Activated CD8-positive, alpha-beta T cell treated with anti-CD3 and anti-CD28 coated beads, Interleukin-2, amount 10 ng/mL, durations not matched to agents 7 days and 5 days (primary cell): ENCODE measurements at regions not wholly inside any gene's neighbourhood (a gene's known extent, or its start where the extent isn't known, plus 50 kb on each side); places are given as distances from the start of the nearest gene placed in this dataset.

ENCODE experiments used
- ATAC-seq: fragments of 150-1000 bp; cut with Tn5 transposase; one replicate; pipeline ENCODE4 v1.10.0; 2021; ENCODE audit warnings: moderate library complexity
- CTCF ChIA-PET: fragments of 350-600 bp; sonication (Branson Sonifier 250); formaldehyde crosslinking; loops from one replicate; lab custom pipeline; 2021; ENCODE audit warnings: antibody characterized with exemption; lab: Charles Lee
- POLR2A ChIA-PET: fragments of 350-600 bp; sonication (Branson Sonifier 250); formaldehyde crosslinking; loops from one replicate; lab custom pipeline; 2021; ENCODE audit warnings: antibody characterized with exemption; lab: Charles Lee
- DNase-seq: peaks from one replicate; pipeline ENCODE4 v3.0.0-alpha.2; 2020
- H3K27ac Mint-ChIP-seq: one replicate; pipeline ENCODE4 v1.8.0; 2021; ENCODE audit warnings: mild to moderate bottlenecking, mixed read lengths
- H3K27me3 Mint-ChIP-seq: one replicate; pipeline ENCODE4 v1.8.0; 2021; ENCODE audit warnings: low read depth, mixed read lengths
- H3K36me3 Mint-ChIP-seq: one replicate; pipeline ENCODE4 v1.8.0; 2021; ENCODE audit warnings: low read depth, mixed read lengths
- H3K4me1 Mint-ChIP-seq: one replicate; pipeline ENCODE4 v1.8.0; 2021; ENCODE audit warnings: low read depth, mixed read lengths
- H3K4me3 Mint-ChIP-seq: one replicate; pipeline ENCODE4 v1.8.0; 2021; ENCODE audit warnings: mild to moderate bottlenecking, mixed read lengths
- H3K9me3 Mint-ChIP-seq: one replicate; pipeline ENCODE4 v1.8.0; 2022; ENCODE audit warnings: mixed read lengths; ENCODE audit not compliant: insufficient read depth

DNA sequence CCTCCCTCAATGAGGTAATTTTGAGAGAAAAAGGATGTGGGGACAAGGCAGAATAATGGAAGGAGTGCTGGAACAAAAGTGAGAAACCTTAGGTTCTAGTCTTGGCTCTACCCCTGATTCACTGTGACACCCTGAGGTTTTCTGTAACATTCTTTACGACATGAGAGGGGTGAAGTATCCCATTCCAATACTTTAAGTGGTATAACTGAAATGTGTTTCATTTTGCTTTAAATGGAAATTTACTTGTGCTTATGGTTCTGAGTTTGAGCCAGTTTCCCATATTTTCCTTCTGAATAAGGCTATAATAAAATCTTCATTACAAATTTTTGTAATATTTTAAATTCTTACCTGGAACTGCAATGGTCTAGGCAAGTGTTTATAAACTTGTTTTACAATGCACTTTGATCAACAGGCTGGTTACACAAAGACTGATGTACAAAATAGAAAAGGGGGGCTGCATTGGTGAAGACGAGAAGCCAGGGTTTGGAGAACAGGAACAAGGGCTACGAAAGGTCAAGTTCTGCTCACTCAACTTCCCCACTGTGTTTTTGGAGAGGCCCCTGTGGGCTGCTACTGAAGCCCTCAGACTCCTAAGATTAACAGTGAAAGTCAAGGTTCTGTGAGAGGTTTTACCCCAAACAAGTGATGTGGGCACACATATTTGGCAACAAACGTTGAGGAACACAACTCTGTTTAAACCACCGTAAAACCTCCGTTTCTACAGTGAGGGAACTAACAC lies 171.9 kb upstream of the ELL2 start:
- Mint-ChIP-seq H3K9me3 (no peaks in the 10 kb centered on the region), H3K27ac (no peak overlapping the region), H3K36me3 (no peaks in the 10 kb centered on the region), H3K4me3 (no peak overlapping the region), H3K27me3 (peaks cover 2% of the 10 kb centered on the region), H3K4me1 (no peaks in the 10 kb centered on the region)
- ChIA-PET CTCF (no interaction called here), POLR2A (no interaction called here)
- DNase-seq: no peak
- no peak for ATAC-seq

DNA sequence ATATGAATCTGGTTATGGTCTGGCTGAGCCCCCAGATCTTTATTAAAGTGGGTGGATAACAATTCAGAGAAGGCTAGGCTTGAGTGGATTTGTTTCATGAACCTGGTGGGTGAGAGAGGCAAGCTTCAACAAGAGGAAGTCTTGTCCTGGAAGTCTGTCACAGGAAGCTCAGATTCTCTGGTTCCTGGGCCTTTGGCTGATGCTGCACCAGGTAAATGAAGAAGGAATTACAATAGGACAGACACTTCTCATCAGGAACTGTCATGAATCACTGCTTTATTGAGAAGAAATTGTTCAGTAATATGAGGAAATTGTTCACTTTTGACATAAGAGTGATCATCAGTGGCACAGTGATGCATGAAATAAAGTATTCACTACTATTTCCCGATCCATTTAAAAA lies 167.6 kb upstream of the ELL2 start:
- H3K27me3 Mint-ChIP-seq: peaks cover 7% of the 10 kb centered on the region
- no peak overlapping the region for H3K4me3 Mint-ChIP-seq
- H3K9me3 Mint-ChIP-seq: no peaks in the 10 kb centered on the region
- H3K36me3 Mint-ChIP-seq: no peaks in the 10 kb centered on the region
- H3K4me1 Mint-ChIP-seq: no peaks in the 10 kb centered on the region
- ATAC-seq: no peak
- ChIA-PET CTCF (no interaction called here), POLR2A (no interaction called here)
- DNase-seq: no peak
- no peak overlapping the region for H3K27ac Mint-ChIP-seq

DNA sequence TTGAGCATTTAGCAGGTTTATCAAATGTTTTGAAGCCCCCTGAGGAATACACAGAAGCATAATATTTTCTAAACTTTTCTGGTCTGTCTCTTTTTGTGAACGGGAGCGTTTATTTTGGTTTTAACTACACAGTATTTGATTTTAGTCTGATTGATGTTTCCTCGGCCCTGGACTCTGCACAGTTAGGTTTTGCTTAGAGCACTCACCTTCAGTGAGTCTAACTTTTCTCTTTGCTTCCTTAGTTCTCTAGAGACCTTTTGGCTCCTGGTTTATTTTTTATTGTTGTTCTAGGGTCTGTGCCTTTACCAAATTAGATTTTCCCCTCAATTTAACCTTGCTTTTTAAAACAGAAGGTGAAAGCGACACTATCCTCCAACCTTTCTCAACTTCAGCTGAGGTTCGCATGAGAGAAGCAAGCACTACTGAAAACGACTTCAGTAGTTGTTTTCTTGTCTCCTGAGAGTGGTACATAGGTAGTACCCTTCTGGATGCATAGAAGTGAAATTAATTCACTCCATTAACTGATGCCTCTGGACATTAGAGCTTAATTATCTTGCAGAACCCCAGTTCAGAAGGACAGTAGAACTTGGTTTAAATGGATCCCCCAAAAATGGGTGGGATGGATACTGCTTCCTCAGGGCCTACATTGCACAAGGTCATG lies 166.7 kb upstream of the ELL2 start:
- POLR2A ChIA-PET: no interaction called here
- Mint-ChIP-seq H3K27ac (no peak overlapping the region), H3K27me3 (peaks cover 9% of the 10 kb centered on the region), H3K4me3 (no peak overlapping the region), H3K4me1 (no peaks in the 10 kb centered on the region), H3K9me3 (no peaks in the 10 kb centered on the region), H3K36me3 (no peaks in the 10 kb centered on the region)
- CTCF ChIA-PET: no interaction called here
- ATAC-seq (no peak), DNase-seq (no peak)

DNA sequence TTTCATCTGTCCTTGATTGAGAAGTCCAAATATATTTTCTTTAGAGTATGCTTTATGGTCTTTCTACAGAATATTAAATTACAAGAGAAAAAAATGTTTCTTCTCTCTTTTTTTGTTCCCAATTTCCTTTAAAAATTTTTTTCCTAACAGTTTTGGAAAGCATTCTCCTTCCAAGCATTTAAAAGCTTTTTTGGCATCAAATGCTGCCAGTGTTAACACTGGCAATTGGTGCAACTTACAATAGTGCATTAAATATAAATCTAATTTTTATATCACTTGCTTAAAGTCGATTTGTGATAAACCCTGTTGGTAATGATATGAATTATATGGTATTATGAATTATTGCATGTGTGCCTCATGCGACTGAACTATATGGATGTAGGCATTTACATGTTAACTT lies 165.9 kb upstream of the ELL2 start:
- no peak overlapping the region for H3K27ac Mint-ChIP-seq
- H3K4me3 Mint-ChIP-seq: no peak overlapping the region
- no peak for DNase-seq
- no peak for ATAC-seq
- CTCF ChIA-PET: no interaction called here
- POLR2A ChIA-PET: no interaction called here
- no peaks in the 10 kb centered on the region for H3K4me1 Mint-ChIP-seq
- peaks cover 9% of the 10 kb centered on the region for H3K27me3 Mint-ChIP-seq
- H3K9me3 Mint-ChIP-seq: no peaks in the 10 kb centered on the region
- no peaks in the 10 kb centered on the region for H3K36me3 Mint-ChIP-seq

DNA sequence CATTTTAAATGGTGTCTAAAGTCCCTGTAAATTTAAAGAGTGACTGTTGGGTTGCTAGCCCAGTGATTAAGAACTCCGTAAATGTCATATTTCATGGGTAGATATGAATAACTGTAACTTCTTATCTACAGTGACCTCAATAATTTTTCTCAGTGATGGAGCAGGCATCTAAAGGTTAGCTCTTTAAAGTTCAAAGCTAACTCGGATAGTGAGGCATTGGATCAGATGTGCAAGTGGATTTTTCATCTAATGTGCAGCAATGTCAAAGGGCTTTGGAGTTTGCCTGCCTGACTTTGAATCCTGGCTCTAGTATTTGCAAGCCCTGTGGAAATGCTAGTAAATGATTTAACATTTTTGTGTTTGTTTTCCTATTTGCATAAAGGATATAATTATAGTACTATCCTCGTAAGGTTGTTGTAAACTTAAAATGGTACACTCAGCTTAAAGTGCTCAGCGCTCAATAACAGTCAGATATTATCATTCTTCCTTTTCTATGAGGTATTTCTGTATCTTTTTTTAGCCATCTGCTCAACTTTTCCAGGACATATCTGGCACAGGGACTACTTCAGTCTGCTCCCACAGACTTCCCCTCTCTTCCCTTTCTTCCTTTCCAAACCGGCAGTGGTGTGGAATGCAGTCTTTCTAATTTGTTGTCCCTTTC lies 163.7 kb upstream of the ELL2 start:
- H3K27me3 Mint-ChIP-seq: peaks cover 9% of the 10 kb centered on the region
- ATAC-seq: no peak
- H3K27ac Mint-ChIP-seq: no peak overlapping the region
- DNase-seq: no peak
- ChIA-PET POLR2A (no interaction called here), CTCF (no interaction called here)
- no peaks in the 10 kb centered on the region for H3K4me1 Mint-ChIP-seq
- H3K9me3 Mint-ChIP-seq: no peaks in the 10 kb centered on the region
- H3K36me3 Mint-ChIP-seq: no peaks in the 10 kb centered on the region
- H3K4me3 Mint-ChIP-seq: no peak overlapping the region

DNA sequence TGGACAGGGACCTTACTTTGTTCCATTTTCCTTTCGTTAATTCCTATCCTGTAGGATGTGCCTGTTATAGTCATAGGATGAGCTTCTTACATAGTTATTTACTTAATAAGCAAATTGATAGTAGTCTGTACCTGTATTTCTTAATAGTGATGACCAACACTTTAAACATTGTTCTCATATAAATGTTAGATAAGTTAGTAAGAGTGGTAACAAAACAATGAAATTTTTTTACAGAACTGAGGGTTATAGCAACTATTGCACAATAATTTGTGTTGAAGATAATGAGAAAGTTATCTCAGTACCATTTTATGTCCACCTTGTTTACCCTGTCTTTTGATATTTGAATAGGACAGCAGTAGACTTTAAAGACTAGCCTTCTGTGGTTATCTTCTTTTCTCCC lies 162.9 kb upstream of the ELL2 start:
- Mint-ChIP-seq H3K4me3 (no peak overlapping the region), H3K9me3 (no peaks in the 10 kb centered on the region), H3K4me1 (no peaks in the 10 kb centered on the region), H3K27ac (no peak overlapping the region), H3K36me3 (no peaks in the 10 kb centered on the region), H3K27me3 (peaks cover 9% of the 10 kb centered on the region)
- ATAC-seq (no peak), DNase-seq (no peak)
- ChIA-PET CTCF (no interaction called here), POLR2A (no interaction called here)

DNA sequence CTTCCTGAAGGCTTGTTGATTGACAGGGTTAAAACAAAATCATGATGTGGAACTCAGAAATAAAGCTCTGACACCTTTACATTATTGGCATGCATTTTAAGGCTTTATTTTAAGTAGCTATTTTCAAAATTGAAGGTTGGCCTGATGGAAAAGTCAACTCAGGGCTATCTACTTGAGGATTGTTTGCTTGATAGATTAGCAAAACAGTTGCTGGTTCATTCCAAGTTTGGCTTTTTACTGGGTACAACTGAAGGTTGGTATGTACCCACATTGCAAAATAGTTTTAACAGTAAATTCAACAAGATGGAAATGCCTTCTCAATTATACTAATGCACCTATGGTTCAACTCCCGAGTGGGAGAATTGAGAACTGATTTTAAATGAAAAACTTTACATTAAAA lies 161.8 kb upstream of the ELL2 start:
- no peak for DNase-seq
- Mint-ChIP-seq H3K36me3 (no peaks in the 10 kb centered on the region), H3K4me1 (no peaks in the 10 kb centered on the region), H3K27me3 (peaks cover 12% of the 10 kb centered on the region), H3K4me3 (no peak overlapping the region), H3K9me3 (no peaks in the 10 kb centered on the region), H3K27ac (no peak overlapping the region)
- ChIA-PET POLR2A (no interaction called here), CTCF (no interaction called here)
- ATAC-seq: no peak

DNA sequence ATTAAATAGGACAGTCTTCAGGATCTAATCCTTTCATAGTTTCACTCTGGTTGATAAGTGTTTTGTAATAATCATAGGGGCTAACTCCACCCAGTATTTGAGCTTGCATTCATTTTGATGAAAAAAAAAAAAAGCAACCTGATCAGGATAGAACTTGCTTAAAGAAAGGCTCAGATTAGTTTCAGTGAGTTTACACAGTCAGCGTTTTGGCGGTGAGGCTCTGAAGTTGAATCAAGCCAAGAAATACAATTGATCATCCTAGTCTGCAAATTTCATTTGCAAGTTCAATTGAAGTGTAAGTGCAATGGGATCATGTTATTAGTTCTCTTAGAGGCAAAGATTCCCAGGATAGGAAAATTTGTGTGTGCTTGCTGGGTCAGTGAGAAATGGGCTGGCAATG lies 159.7 kb upstream of the ELL2 start:
- no peak for ATAC-seq
- no peaks in the 10 kb centered on the region for H3K36me3 Mint-ChIP-seq
- ChIA-PET POLR2A (interaction anchor here (0.6 kb wide), 1 partner anchor 141 kb away, joined by 4 read pairs; no protein-coding TSS in a partner anchor), CTCF (no interaction called here)
- H3K4me1 Mint-ChIP-seq: no peaks in the 10 kb centered on the region
- H3K27ac Mint-ChIP-seq: no peak overlapping the region
- no peaks in the 10 kb centered on the region for H3K9me3 Mint-ChIP-seq
- H3K4me3 Mint-ChIP-seq: no peak overlapping the region
- no peak for DNase-seq
- H3K27me3 Mint-ChIP-seq: peaks cover 9% of the 10 kb centered on the region

DNA sequence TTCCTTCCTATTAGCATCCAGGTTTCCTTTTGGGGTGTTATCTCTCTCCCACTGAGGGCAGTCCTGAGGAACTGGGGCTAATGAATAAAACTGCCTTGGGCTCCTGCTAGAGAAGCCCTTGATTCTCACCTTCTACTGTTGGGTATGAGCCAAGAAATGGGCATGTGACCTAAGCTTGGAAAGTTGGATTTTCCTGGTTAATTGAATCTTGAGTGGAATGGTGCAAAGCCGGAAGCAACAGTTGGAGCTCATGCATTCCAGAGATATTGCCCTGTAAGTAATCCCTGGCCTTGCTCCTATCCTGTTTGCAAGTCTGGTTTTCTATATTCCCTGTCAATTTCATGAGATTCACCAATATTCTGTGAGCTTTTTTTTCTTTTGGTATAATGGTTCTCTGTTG lies 158.5 kb upstream of the ELL2 start:
- peaks cover 5% of the 10 kb centered on the region for H3K27me3 Mint-ChIP-seq
- DNase-seq: no peak
- no peak overlapping the region for H3K27ac Mint-ChIP-seq
- no peaks in the 10 kb centered on the region for H3K9me3 Mint-ChIP-seq
- H3K4me1 Mint-ChIP-seq: peaks cover 3% of the 10 kb centered on the region
- ChIA-PET CTCF (no interaction called here), POLR2A (no interaction called here)
- ATAC-seq: no peak
- H3K36me3 Mint-ChIP-seq: no peaks in the 10 kb centered on the region
- no peak overlapping the region for H3K4me3 Mint-ChIP-seq

DNA sequence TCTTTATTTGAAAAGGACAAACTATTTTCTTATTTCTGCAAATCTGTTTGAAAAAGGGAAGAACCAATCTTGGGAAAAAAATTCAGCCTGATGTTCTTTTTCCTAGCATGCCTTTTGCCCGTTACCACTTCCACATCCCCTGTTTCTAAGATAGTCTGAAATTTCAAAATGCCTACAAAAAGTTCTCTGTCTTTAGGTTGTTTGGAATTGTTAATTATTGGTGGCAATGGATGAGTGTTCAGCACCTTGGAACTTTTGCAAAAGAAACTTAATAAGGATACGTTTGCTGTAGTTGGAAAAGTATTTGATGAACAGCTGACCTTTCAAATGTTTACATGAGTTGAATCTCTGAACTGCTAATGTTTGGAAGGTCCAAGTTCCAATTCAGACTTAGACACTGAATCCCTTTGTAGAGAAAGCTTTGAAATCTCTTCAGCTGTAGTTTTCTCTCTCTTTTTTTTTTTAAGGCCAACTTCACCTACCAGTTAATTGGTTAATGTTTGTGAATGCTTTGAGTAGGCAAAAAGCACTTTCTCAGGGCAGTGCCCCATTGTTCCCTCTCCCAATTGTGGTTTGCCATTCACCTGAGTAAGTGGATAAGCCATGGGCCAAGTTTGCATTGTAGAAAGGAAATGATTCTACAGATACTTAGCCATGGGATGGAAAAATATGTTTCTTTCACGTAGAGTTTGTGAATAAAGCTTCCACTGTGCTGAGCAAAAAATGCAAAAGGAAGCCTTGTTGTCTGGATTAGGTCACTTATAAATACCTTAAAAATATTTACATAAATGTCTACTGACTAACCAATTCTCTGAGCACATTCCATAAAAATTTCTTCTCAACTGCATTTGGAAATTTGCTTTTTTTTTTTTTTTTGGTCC lies 156.4 kb upstream of the ELL2 start:
- ChIA-PET POLR2A (no interaction called here), CTCF (interaction anchor here (0.7 kb wide), 1 partner anchor 597 kb away, joined by 3 read pairs; no protein-coding TSS in a partner anchor)
- H3K36me3 Mint-ChIP-seq: no peaks in the 10 kb centered on the region
- DNase-seq (no peak), ATAC-seq (no peak)
- no peak overlapping the region for H3K4me3 Mint-ChIP-seq
- H3K27ac Mint-ChIP-seq: no peak overlapping the region
- H3K27me3 Mint-ChIP-seq: peaks cover 3% of the 10 kb centered on the region
- peaks cover 3% of the 10 kb centered on the region for H3K4me1 Mint-ChIP-seq
- H3K9me3 Mint-ChIP-seq: no peaks in the 10 kb centered on the region

DNA sequence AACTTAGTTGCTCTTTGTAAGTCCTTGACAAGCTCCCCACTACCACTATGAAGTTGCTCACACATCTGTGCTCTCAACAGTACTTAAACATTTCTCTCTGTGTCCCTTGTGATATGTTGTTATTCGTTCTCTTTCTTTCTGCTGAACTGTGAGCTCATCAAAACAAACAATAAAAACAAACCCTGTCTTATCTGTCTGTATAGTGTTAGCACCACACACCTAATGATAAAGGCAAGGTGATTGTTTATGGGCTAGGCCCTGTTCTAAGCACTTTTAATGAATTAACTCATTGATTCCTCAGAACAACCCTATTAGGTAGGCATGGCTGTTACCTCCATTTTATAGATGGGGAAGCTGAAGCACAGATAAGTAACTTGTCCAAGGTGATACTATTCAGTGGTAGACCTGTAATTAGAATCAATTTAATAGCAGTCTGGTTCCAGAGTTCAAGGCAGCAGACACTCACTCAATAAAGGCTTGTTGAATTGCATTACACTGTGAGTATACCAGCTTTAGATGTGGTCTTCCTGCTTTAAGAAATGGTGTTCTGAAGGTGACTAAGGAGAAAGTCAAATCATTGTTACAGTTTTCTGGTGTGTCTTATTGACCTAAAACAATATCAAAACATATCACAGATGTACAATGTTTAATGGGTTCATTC lies 153.6 kb upstream of the ELL2 start:
- Mint-ChIP-seq H3K4me1 (peaks cover 4% of the 10 kb centered on the region), H3K36me3 (no peaks in the 10 kb centered on the region), H3K27me3 (peaks cover 3% of the 10 kb centered on the region), H3K4me3 (no peak overlapping the region), H3K9me3 (no peaks in the 10 kb centered on the region), H3K27ac (no peak overlapping the region)
- CTCF ChIA-PET: no interaction called here
- ATAC-seq (no peak), DNase-seq (no peak)
- POLR2A ChIA-PET: no interaction called here
